Smooth muscle cell (in vitro differentiated cells): ENCODE measurements at regions not wholly inside any gene's neighbourhood (a gene's known extent, or its start where the extent isn't known, plus 50 kb on each side); places are given as distances from the start of the nearest gene placed in this dataset.

ENCODE experiments used
- DNase-seq: peaks from one replicate; lab custom pipeline; 2025; ENCODE audit not compliant: unreplicated experiment; lab: John Stamatoyannopoulos, UW
- H2AFZ ChIP-seq: fragments of 200-600 bp; sonication (generic); 2 replicates; pipeline ENCODE4 v1.6.0; 2016; ENCODE audit warnings: antibody characterized with exemption, low read depth, mild to moderate bottlenecking
- H3F3A ChIP-seq: fragments of 200-600 bp; sonication (generic); 2 replicates; pipeline ENCODE4 v1.6.0; 2017; ENCODE audit warnings: antibody characterized with exemption, low read depth
- H3K27ac ChIP-seq: fragments of 200-600 bp; sonication (generic); 2 replicates; pipeline ENCODE4 v1.5.1; 2016; ENCODE audit warnings: low read depth, mild to moderate bottlenecking
- H3K27me3 ChIP-seq: fragments of 200-600 bp; sonication (generic); 2 replicates; pipeline ENCODE4 v1.6.1; 2016; ENCODE audit warnings: low read depth, mild to moderate bottlenecking
- H3K36me3 ChIP-seq: fragments of 200-600 bp; sonication (generic); 2 replicates; pipeline ENCODE4 v1.5.1; 2016; ENCODE audit warnings: low read depth
- H3K4me1 ChIP-seq: fragments of 200-600 bp; sonication (generic); 2 replicates; pipeline ENCODE4 v1.5.1; 2016; ENCODE audit warnings: low read depth
- H3K4me2 ChIP-seq: fragments of 200-600 bp; sonication (generic); 2 replicates; pipeline ENCODE4 v1.6.0; 2016; ENCODE audit warnings: mild to moderate bottlenecking
- H3K4me3 ChIP-seq: fragments of 200-600 bp; sonication (generic); 2 replicates; pipeline ENCODE4 v1.5.1; 2016; ENCODE audit warnings: mild to moderate bottlenecking
- H3K79me2 ChIP-seq: fragments of 200-600 bp; sonication (generic); 2 replicates; pipeline ENCODE4 v1.6.0; 2016; ENCODE audit warnings: low read depth, mild to moderate bottlenecking
- H3K9ac ChIP-seq: fragments of 200-600 bp; sonication (generic); 2 replicates; pipeline ENCODE4 v1.6.0; 2016; ENCODE audit warnings: low read depth
- H3K9me3 ChIP-seq: fragments of 200-600 bp; sonication (generic); replicated peaks from 2 replicates; pipeline ENCODE4 v1.5.1; 2016; ENCODE audit warnings: low read depth
- H4K20me1 ChIP-seq: fragments of 200-600 bp; sonication (generic); 2 replicates; pipeline ENCODE4 v1.6.0; 2016; ENCODE audit warnings: low read depth
- CTCF ChIP-seq: fragments of 200-600 bp; sonication (generic); IDR thresholded peaks from 2 replicates; pipeline ENCODE4 v1.5.1; 2017; ENCODE audit warnings: borderline replicate concordance, mild to moderate bottlenecking, antibody characterized with exemption; ENCODE audit not compliant: insufficient read depth, poor library complexity, severe bottlenecking
- WGBS: methylation state at CpG from one replicate; pipeline ENCODE4 v1.1.7; 2016; ENCODE audit warnings: low lambda C conversion rate; 5-methylcytosine and 5-hydroxymethylcytosine counted together

GRCh38 chr12:60094436-60094835, 498.6 kb downstream of the SLC16A7 start:
- no peak for DNase-seq
- 58% methylated on average over 1 of the region's 1 CpG for WGBS
- H3K27me3 ChIP-seq = no peaks in the 10 kb centered on the region
- no peaks in the 10 kb centered on the region for H3K36me3 ChIP-seq
- H3F3A ChIP-seq = no peaks in the 10 kb centered on the region
- H3K4me3 ChIP-seq = no peak overlapping the region
- no peaks in the 10 kb centered on the region for H3K4me1 ChIP-seq
- no peaks in the 10 kb centered on the region for H4K20me1 ChIP-seq
- no peaks in the 10 kb centered on the region for H3K79me2 ChIP-seq
- TF ChIP-seq CTCF = no peak
- no peak overlapping the region for H3K27ac ChIP-seq
- H3K9ac ChIP-seq = no peak overlapping the region
- H3K9me3 ChIP-seq = no peaks in the 10 kb centered on the region
- H3K4me2 ChIP-seq = no peak overlapping the region
- H2AFZ ChIP-seq = no peak overlapping the region

- Histone ChIP-seq H3K9ac (no peak overlapping the region), H3K4me1 (no peaks in the 10 kb centered on the region), H3K4me3 (no peak overlapping the region), H3K36me3 (no peaks in the 10 kb centered on the region), H3K4me2 (no peak overlapping the region), H3K79me2 (no peaks in the 10 kb centered on the region), H3F3A (no peaks in the 10 kb centered on the region), H3K9me3 (no peaks in the 10 kb centered on the region), H3K27me3 (no peaks in the 10 kb centered on the region), H4K20me1 (no peaks in the 10 kb centered on the region), H3K27ac (no peak overlapping the region), H2AFZ (no peak overlapping the region)
- TF ChIP-seq CTCF = no peak
- 84% methylated on average over 4 of the region's 4 CpGs for WGBS
- DNase-seq = no peak
Observed at GRCh38 chr12:60096727-60097126, 500.9 kb downstream of the SLC16A7 start.

DNA sequence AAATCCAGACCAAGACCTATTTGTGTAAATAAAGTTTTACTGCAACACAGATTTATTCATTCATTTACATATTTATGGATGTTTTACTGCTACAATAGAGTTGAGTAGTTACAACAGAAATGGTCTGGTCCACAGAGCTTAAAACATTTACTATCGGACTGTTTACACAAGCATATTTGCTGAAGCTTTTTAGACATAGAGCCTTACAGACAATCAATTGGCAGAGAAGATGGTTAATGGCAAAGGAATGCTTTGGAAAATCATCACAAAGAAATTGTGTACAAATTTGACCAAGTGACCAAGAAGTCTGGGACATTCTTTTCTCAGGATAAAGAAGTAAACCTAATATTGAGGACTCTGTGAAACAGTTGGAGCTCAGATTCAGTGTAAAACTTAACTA, 504.3 kb downstream of the SLC16A7 start:
- Histone ChIP-seq H4K20me1 (no peaks in the 10 kb centered on the region), H3K9me3 (no peaks in the 10 kb centered on the region), H3K4me2 (no peak overlapping the region), H3F3A (no peaks in the 10 kb centered on the region), H3K27ac (no peak overlapping the region), H3K4me3 (no peak overlapping the region), H3K36me3 (no peaks in the 10 kb centered on the region), H3K9ac (no peak overlapping the region), H3K27me3 (no peaks in the 10 kb centered on the region), H3K4me1 (no peaks in the 10 kb centered on the region), H2AFZ (no peak overlapping the region), H3K79me2 (no peaks in the 10 kb centered on the region)
- no peak for DNase-seq
- 72% methylated on average over 1 of the region's 1 CpG for WGBS
- no peak for TF ChIP-seq CTCF

- H3K79me2 ChIP-seq = no peaks in the 10 kb centered on the region
- H4K20me1 ChIP-seq = no peaks in the 10 kb centered on the region
- H3K27me3 ChIP-seq = no peaks in the 10 kb centered on the region
- DNase-seq = no peak
- H3K36me3 ChIP-seq = no peaks in the 10 kb centered on the region
- H3K4me3 ChIP-seq = no peak overlapping the region
- H3K9ac ChIP-seq = no peak overlapping the region
- no peak overlapping the region for H2AFZ ChIP-seq
- H3K27ac ChIP-seq = peak overlapping the region; percentile 8
- H3K4me2 ChIP-seq = no peak overlapping the region
- H3F3A ChIP-seq = no peaks in the 10 kb centered on the region
- H3K4me1 ChIP-seq = no peaks in the 10 kb centered on the region
- H3K9me3 ChIP-seq = no peaks in the 10 kb centered on the region
- WGBS = 83% methylated on average over 1 of the region's 1 CpG
- no peak for TF ChIP-seq CTCF
Observed at GRCh38 chr12:60100852-60101251, 505.0 kb downstream of the SLC16A7 start.
